ENCODE measurements at regions not wholly inside any gene's neighbourhood (a gene's known extent, or its start where the extent isn't known, plus 50 kb on each side); places are given as distances from the start of the nearest gene placed in this dataset.

DNA sequence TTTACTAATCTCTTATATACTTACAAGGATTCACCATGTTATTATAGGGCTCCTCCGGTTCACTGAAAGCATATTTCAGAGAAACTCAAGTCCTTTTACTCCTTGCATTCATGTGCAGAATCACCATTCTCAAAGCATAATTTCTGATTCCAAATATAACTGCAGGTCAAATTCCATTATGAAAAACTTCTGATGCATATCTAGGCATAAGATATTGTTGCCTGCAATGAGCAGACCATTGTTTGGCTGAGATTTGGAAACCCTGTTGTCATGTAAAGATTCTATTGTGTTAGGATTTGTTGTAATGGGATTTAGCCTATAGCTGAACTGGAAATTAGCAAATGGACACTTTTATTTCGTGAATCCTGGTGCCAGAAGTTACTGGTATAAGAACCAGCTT, 69.5 kb upstream of the PRICKLE2 start:
- TF ChIP-seq, protein P1, sequence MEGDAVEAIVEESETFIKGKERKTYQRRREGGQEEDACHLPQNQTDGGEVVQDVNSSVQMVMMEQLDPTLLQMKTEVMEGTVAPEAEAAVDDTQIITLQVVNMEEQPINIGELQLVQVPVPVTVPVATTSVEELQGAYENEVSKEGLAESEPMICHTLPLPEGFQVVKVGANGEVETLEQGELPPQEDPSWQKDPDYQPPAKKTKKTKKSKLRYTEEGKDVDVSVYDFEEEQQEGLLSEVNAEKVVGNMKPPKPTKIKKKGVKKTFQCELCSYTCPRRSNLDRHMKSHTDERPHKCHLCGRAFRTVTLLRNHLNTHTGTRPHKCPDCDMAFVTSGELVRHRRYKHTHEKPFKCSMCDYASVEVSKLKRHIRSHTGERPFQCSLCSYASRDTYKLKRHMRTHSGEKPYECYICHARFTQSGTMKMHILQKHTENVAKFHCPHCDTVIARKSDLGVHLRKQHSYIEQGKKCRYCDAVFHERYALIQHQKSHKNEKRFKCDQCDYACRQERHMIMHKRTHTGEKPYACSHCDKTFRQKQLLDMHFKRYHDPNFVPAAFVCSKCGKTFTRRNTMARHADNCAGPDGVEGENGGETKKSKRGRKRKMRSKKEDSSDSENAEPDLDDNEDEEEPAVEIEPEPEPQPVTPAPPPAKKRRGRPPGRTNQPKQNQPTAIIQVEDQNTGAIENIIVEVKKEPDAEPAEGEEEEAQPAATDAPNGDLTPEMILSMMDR (IDR thresholded peaks at IDR 0.05) = no peak
- TF ChIP-seq POLR2A (IDR thresholded peaks at IDR 0.05) (no peak), EP300 (IDR thresholded peaks at IDR 0.05) (no peak)

Measured in tibial nerve (tissue), 4 donors.